ENCODE measurements at regions not wholly inside any gene's neighbourhood (a gene's known extent, or its start where the extent isn't known, plus 50 kb on each side); places are given as distances from the start of the nearest gene placed in this dataset.

DNA sequence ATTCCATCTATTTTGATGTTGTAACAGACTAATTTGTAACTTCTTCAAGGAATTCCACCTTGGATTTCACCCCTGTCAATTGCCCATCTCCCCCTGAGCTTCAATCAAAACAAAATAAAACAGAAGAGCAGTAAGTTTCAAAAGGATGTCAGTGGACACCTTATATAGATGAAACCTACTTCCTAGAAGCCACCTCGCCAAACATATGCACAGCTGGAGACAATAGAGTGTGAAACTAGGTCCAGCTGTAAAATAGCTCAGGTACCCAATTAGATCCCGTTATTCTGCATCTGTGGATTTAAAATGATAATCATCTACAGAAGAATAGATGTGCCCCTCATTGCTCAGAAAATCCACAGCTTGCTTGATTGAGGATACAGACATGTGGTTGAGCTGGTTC is 598.6 kb downstream of the SH2D4B start:
- TF ChIP-seq CTCF (conservative IDR thresholded peaks at IDR 0.05; ENCODE audit: low read depth, low read length) (no peak), EZH2 (IDR thresholded peaks at IDR 0.05; ENCODE audit: borderline replicate concordance, low read depth, low read length, poor library complexity, severe bottlenecking) (no peak)

Data from A673 (cell line).